SU-DHL-6 (cell line): ENCODE measurements at regions not wholly inside any gene's neighbourhood (a gene's known extent, or its start where the extent isn't known, plus 50 kb on each side); places are given as distances from the start of the nearest gene placed in this dataset.

Source experiments
- H2AFZ ChIP-seq: fragments of 200-600 bp; sonication (generic); 2 replicates; pipeline ENCODE4 v1.6.1; 2014; ENCODE audit warnings: low read depth, mild to moderate bottlenecking, moderate library complexity, mixed read lengths, antibody characterized with exemption, low read length; ENCODE audit not compliant: severe bottlenecking
- H3F3A ChIP-seq: fragments of 200-600 bp; shearing (Covaris generic); 2 replicates; pipeline ENCODE4 v1.6.0; 2016; ENCODE audit warnings: antibody characterized with exemption, mild to moderate bottlenecking; ENCODE audit not compliant: insufficient read depth
- H3K27ac ChIP-seq: fragments of 200-600 bp; sonication (generic); 2 replicates; pipeline ENCODE4 v1.5.1; 2016; ENCODE audit warnings: low read depth, mild to moderate bottlenecking, low read length, moderate library complexity, mixed read lengths
- H3K27me3 ChIP-seq: fragments of 200-600 bp; sonication (generic), shearing (Covaris generic); 2 replicates; pipeline ENCODE4 v1.6.0; 2014; ENCODE audit warnings: mild to moderate bottlenecking, low read length
- H3K36me3 ChIP-seq: fragments of 200-600 bp; sonication (generic); 2 replicates; pipeline ENCODE4 v1.6.1; 2014; ENCODE audit warnings: mild to moderate bottlenecking, low read length, mixed read lengths
- H3K4me2 ChIP-seq: fragments of 300-600, 200-600 bp; shearing (Covaris generic), sonication (generic); 2 replicates; pipeline ENCODE4 v1.6.0; 2014; ENCODE audit warnings: low read length, low read depth, mild to moderate bottlenecking; ENCODE audit not compliant: poor library complexity, severe bottlenecking
- H3K4me3 ChIP-seq: fragments of 200-600 bp; sonication (generic); 2 replicates; pipeline ENCODE4 v1.5.1; 2014; ENCODE audit warnings: antibody characterized with exemption, low read length, mild to moderate bottlenecking, mixed read lengths; ENCODE audit not compliant: insufficient read depth, poor library complexity, severe bottlenecking
- H3K79me2 ChIP-seq: fragments of 200-600 bp; sonication (generic); 2 replicates; pipeline ENCODE4 v1.6.1; 2014; ENCODE audit warnings: mild to moderate bottlenecking, low read length, moderate library complexity; ENCODE audit not compliant: insufficient read depth
- H3K9ac ChIP-seq: fragments of 200-600 bp; sonication (generic); 2 replicates; pipeline ENCODE4 v1.7.0; 2014; ENCODE audit warnings: mild to moderate bottlenecking, low read length
- H3K9me2 ChIP-seq: fragments of 200-600 bp; sonication (generic); replicated peaks from 2 replicates; pipeline ENCODE4 v1.6.1; 2014; ENCODE audit warnings: low read length; ENCODE audit not compliant: insufficient read depth
- H3K9me3 ChIP-seq: fragments of 200-600 bp; sonication (generic); 2 replicates; pipeline ENCODE4 v1.6.1; 2014; ENCODE audit warnings: low read length, mixed read lengths; ENCODE audit not compliant: insufficient read depth
- H4K20me1 ChIP-seq: fragments of 200-600 bp; sonication (generic); 2 replicates; pipeline ENCODE4 v1.6.1; 2014; ENCODE audit warnings: low read depth, mild to moderate bottlenecking, antibody characterized with exemption, low read length, moderate library complexity, mixed read lengths
- EZH2phosphoT487 ChIP-seq: fragments of 200-600 bp; sonication (generic), shearing (Covaris generic); conservative IDR thresholded peaks from 2 replicates; pipeline ENCODE4 v1.6.1; 2018; ENCODE audit warnings: mild to moderate bottlenecking, antibody characterized with exemption, low read length, moderate library complexity, mixed read lengths
- TF ChIP-seq, protein P1 (sequence below): fragments of 200-600 bp; sonication (generic); IDR thresholded peaks from one replicate; pipeline ENCODE4 v1.5.1; 2017; ENCODE audit warnings: antibody characterized with exemption, mild to moderate bottlenecking, low read length, moderate library complexity; ENCODE audit not compliant: insufficient read depth, poor library complexity, severe bottlenecking

DNA sequence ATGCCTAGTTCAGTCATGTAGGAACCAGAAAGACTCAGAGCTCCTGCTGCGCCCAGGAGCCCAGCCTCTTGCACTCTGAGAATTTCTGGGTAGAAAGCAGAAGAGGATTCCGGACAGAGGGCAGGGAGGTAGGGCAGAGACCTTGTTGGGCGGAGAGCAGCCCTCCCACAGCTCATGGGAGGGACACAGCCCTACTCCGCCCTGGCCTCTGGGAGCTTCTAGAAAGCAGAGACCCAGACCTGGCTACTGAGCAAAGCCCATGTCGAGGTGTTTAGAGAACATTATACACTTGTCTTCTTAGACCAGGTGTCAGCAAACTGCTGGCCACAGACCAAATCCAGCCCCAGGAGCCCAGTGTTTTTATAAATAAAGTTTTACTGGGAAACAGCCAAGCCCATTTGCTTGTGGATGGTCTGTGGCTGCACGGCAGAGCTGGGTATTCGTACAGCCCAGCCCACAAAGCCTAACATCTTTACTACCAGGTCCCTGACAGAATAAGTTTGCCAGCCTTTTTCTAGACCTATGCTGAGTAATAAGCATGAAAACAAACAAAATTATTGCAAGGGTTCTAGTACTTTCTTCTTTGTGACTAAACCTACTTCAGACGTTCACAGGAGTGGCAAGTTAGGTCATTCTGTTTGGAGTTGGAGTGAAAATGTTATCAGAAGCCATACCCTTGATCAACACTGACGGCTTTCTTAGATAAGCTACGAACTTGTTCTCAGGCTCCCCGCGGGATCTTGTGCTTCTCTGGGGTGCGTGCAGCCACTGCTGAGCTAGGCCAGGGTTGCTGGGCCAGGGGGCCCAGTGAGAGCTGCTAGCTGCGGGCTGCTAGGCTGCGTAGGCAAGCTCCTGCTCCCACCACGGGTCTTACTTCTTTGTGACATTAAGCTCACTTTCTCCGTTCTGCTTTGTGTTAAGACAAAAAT is 235.1 kb upstream of the FOXQ1 start:
- H3F3A ChIP-seq, result no peaks in the 10 kb centered on the region
- H3K4me2 ChIP-seq, result no peak overlapping the region
- H3K27ac ChIP-seq, result no peak overlapping the region
- no peak for TF ChIP-seq EZH2phosphoT487
- TF ChIP-seq, protein P1, sequence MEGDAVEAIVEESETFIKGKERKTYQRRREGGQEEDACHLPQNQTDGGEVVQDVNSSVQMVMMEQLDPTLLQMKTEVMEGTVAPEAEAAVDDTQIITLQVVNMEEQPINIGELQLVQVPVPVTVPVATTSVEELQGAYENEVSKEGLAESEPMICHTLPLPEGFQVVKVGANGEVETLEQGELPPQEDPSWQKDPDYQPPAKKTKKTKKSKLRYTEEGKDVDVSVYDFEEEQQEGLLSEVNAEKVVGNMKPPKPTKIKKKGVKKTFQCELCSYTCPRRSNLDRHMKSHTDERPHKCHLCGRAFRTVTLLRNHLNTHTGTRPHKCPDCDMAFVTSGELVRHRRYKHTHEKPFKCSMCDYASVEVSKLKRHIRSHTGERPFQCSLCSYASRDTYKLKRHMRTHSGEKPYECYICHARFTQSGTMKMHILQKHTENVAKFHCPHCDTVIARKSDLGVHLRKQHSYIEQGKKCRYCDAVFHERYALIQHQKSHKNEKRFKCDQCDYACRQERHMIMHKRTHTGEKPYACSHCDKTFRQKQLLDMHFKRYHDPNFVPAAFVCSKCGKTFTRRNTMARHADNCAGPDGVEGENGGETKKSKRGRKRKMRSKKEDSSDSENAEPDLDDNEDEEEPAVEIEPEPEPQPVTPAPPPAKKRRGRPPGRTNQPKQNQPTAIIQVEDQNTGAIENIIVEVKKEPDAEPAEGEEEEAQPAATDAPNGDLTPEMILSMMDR, result no peak
- H4K20me1 ChIP-seq, result no peaks in the 10 kb centered on the region
- no peak overlapping the region for H3K9ac ChIP-seq
- H3K4me3 ChIP-seq, result no peak overlapping the region
- no peaks in the 10 kb centered on the region for H3K9me2 ChIP-seq
- H3K9me3 ChIP-seq, result no peaks in the 10 kb centered on the region
- no peaks in the 10 kb centered on the region for H3K27me3 ChIP-seq
- H3K36me3 ChIP-seq, result no peaks in the 10 kb centered on the region
- no peak overlapping the region for H2AFZ ChIP-seq
- no peaks in the 10 kb centered on the region for H3K79me2 ChIP-seq

GRCh38 chr6:1075880-1076279 is 236.0 kb upstream of the FOXQ1 start:
- H3K27me3 ChIP-seq, result no peaks in the 10 kb centered on the region
- H4K20me1 ChIP-seq, result no peaks in the 10 kb centered on the region

GRCh38 chr6:1075444-1075843 is 236.5 kb upstream of the FOXQ1 start:
- H3K9me2 ChIP-seq, result no peaks in the 10 kb centered on the region
- H3K9me3 ChIP-seq, result no peaks in the 10 kb centered on the region
- H3K79me2 ChIP-seq, result no peaks in the 10 kb centered on the region
- no peaks in the 10 kb centered on the region for H4K20me1 ChIP-seq
- no peak for TF ChIP-seq EZH2phosphoT487
- TF ChIP-seq, protein P1, result no peak
- no peak overlapping the region for H3K4me3 ChIP-seq
- H3K27me3 ChIP-seq, result no peaks in the 10 kb centered on the region
- no peak overlapping the region for H3K27ac ChIP-seq
- H2AFZ ChIP-seq, result no peak overlapping the region
- no peaks in the 10 kb centered on the region for H3F3A ChIP-seq
- H3K9ac ChIP-seq, result no peak overlapping the region
- no peak overlapping the region for H3K4me2 ChIP-seq
- H3K36me3 ChIP-seq, result no peaks in the 10 kb centered on the region

More at GRCh38 chr6:1075880-1076279, 236.0 kb upstream of the FOXQ1 start:
- Histone ChIP-seq H3K9me3 (no peaks in the 10 kb centered on the region), H3K9ac (no peak overlapping the region), H3K4me3 (no peak overlapping the region), H3K9me2 (no peaks in the 10 kb centered on the region), H3K4me2 (no peak overlapping the region), H3K27ac (no peak overlapping the region), H3F3A (no peaks in the 10 kb centered on the region), H2AFZ (no peak overlapping the region), H3K79me2 (no peaks in the 10 kb centered on the region), H3K36me3 (no peaks in the 10 kb centered on the region)
- TF ChIP-seq EZH2phosphoT487, result no peak
- TF ChIP-seq, protein P1, result no peak
